IMR-90 (cell line): ENCODE measurements at regions not wholly inside any gene's neighbourhood (a gene's known extent, or its start where the extent isn't known, plus 50 kb on each side); places are given as distances from the start of the nearest gene placed in this dataset.

Experiments used
- ATAC-seq: fragments of 200-7000 bp; cut with Tn5 transposase; 2 replicates; pipeline ENCODE4 v1.9.1; 2020; ENCODE audit warnings: low read depth, mild to moderate bottlenecking, moderate library complexity
- BruUV-seq: library from RNA; stranded (reverse); fragments of 400-500 nt; replicated peaks from 2 replicates; lab custom pipeline; 2021; lab: Mats Ljungman, UMichigan
- CTCF ChIA-PET: fragments of 300-600 bp; formaldehyde crosslinking; extraction: SDS; loops from one replicate; lab custom pipeline; 2021; ENCODE audit warnings: antibody characterized with exemption; lab: Yijun Ruan, JAX
- POLR2A ChIA-PET: fragments of 300-600 bp; sonication (Branson Sonifier 250); formaldehyde crosslinking; loops from one replicate; lab custom pipeline; 2022; ENCODE audit warnings: antibody characterized with exemption; ENCODE audit not compliant: unreplicated experiment; lab: Charles Lee
- DNase-seq: peaks from one replicate; pipeline ENCODE4 v3.0.0; 2013
- H2AFZ ChIP-seq: replicated peaks from 2 replicates; pipeline ENCODE3; 2013; ENCODE audit warnings: low read length, mild to moderate bottlenecking; ENCODE audit not compliant: poor library complexity
- H2AK5ac ChIP-seq: 2 replicates; pipeline ENCODE4 v1.6.1; 2013; ENCODE audit warnings: low read depth, low read length, inconsistent platforms
- H2AK9ac ChIP-seq: replicated peaks from 2 replicates; pipeline ENCODE3; 2013; ENCODE audit warnings: mild to moderate bottlenecking, low read depth, low read length, moderate library complexity; ENCODE audit not compliant: poor library complexity
- H2BK120ac ChIP-seq: 2 replicates; pipeline ENCODE4 v1.6.1; 2013; ENCODE audit warnings: low read depth, low read length, inconsistent platforms
- H2BK15ac ChIP-seq: 3 replicates; pipeline ENCODE4 v1.6.1; 2013; ENCODE audit warnings: low read depth, low read length, inconsistent platforms
- H2BK20ac ChIP-seq: 2 replicates; pipeline ENCODE4 v1.6.1; 2013; ENCODE audit warnings: low read depth, mild to moderate bottlenecking, inconsistent platforms, low read length, moderate library complexity
- H2BK5ac ChIP-seq: 2 replicates; pipeline ENCODE4 v1.6.1; 2013; ENCODE audit warnings: mild to moderate bottlenecking, low read depth, low read length, inconsistent platforms; ENCODE audit not compliant: poor library complexity, severe bottlenecking
- H3K14ac ChIP-seq: replicated peaks from 2 replicates; pipeline ENCODE4 v1.6.1; 2013; ENCODE audit warnings: low read depth, low read length, inconsistent platforms
- H3K18ac ChIP-seq: 2 replicates; pipeline ENCODE4 v1.6.1; 2013; ENCODE audit warnings: low read depth, low read length, control low read depth
- H3K23ac ChIP-seq: 2 replicates; pipeline ENCODE4 v1.6.1; 2013; ENCODE audit warnings: low read depth, low read length, inconsistent platforms
- H3K27ac ChIP-seq: 2 replicates; pipeline ENCODE4 v1.5.1; 2013; ENCODE audit warnings: mild to moderate bottlenecking, control low read depth, low read length; ENCODE audit not compliant: insufficient read depth
- H3K27me3 ChIP-seq: 2 replicates; pipeline ENCODE4 v1.6.1; 2013; ENCODE audit warnings: low read length; ENCODE audit not compliant: control insufficient read depth, insufficient read depth
- H3K36me3 ChIP-seq: 2 replicates; pipeline ENCODE4 v1.6.1; 2013; ENCODE audit warnings: low read length, mixed read lengths; ENCODE audit not compliant: control insufficient read depth, insufficient read depth
- H3K4ac ChIP-seq: 2 replicates; pipeline ENCODE4 v1.6.1; 2013; ENCODE audit warnings: low read depth, low read length, inconsistent platforms
- H3K4me1 ChIP-seq: 2 replicates; pipeline ENCODE4 v1.6.1; 2013; ENCODE audit warnings: low read length, mixed read lengths; ENCODE audit not compliant: control insufficient read depth, insufficient read depth
- H3K4me2 ChIP-seq: 2 replicates; pipeline ENCODE4 v1.6.1; 2013; ENCODE audit warnings: low read depth, mild to moderate bottlenecking, control low read depth, low read length, moderate library complexity
- H3K4me3 ChIP-seq: 2 replicates; pipeline ENCODE4 v1.5.1; 2013; ENCODE audit warnings: low read depth, mild to moderate bottlenecking, control low read depth, low read length, moderate library complexity; ENCODE audit not compliant: insufficient read depth
- H3K56ac ChIP-seq: 2 replicates; pipeline ENCODE4 v1.6.1; 2013; ENCODE audit warnings: low read length, inconsistent platforms; ENCODE audit not compliant: insufficient read depth; ENCODE audit errors: extremely low read depth
- H3K79me1 ChIP-seq, 2 experiments: 2 replicates each; pipeline ENCODE4 v1.6.1; 2013; ENCODE audit warnings: low read length in 2 of 2, inconsistent platforms in 1 of 2, low read depth in 1 of 2
- H3K9ac ChIP-seq: 2 replicates; pipeline ENCODE4 v1.6.1; 2013; ENCODE audit warnings: low read depth, low read length, control low read depth
- H3K9me1 ChIP-seq: 2 replicates; pipeline ENCODE4 v1.6.1; 2013; ENCODE audit warnings: low read length, inconsistent platforms; ENCODE audit not compliant: insufficient read depth
- H3K9me3 ChIP-seq: 2 replicates; pipeline ENCODE4 v1.6.1; 2013; ENCODE audit warnings: low read length; ENCODE audit not compliant: control insufficient read depth, insufficient read depth
- H4K20me1 ChIP-seq: 2 replicates; pipeline ENCODE4 v1.6.1; 2013; ENCODE audit warnings: low read length, inconsistent platforms; ENCODE audit not compliant: insufficient read depth
- H4K5ac ChIP-seq: 2 replicates; pipeline ENCODE4 v1.6.1; 2013; ENCODE audit warnings: mild to moderate bottlenecking, low read depth, low read length, control low read depth
- H4K8ac ChIP-seq, 2 experiments: 2 replicates each; pipeline ENCODE4 v1.6.1; 2013; ENCODE audit warnings: low read depth in 2 of 2, low read length in 2 of 2, control low read depth in 1 of 2, inconsistent platforms in 1 of 2
- H4K91ac ChIP-seq: 2 replicates; pipeline ENCODE4 v1.6.1; 2013; ENCODE audit warnings: low read depth, low read length, inconsistent platforms; ENCODE audit not compliant: insufficient read depth
- MAFK ChIP-seq: IDR thresholded peaks from 2 replicates; pipeline ENCODE4 v1.6.1; 2012; ENCODE audit warnings: low read depth, low read length, improper control_type of control experiment
- RFX5 ChIP-seq: IDR thresholded peaks from 2 replicates; pipeline ENCODE4 v1.8.0; 2012; ENCODE audit warnings: low read depth, mild to moderate bottlenecking, low read length, moderate library complexity
- WGBS, 2 experiments: methylation state at CpG; one replicate each; pipeline versions ENCODE4 v1.1.5 to v1.1.7; 2013; ENCODE audit warnings: missing lambda C conversion rate in 2 of 2; ENCODE audit not compliant: insufficient read length in 1 of 2; ENCODE audit errors: extremely low coverage in 2 of 2; 5-methylcytosine and 5-hydroxymethylcytosine counted together
- dilution Hi-C: fragments of 300-500 bp; cut with HindIII; formaldehyde crosslinking; loops from one replicate; pipeline ENCODE4 v1.14.3; 2018; ENCODE audit warnings: low sequenced_read_pairs; ENCODE audit not compliant: unreplicated experiment
- in situ Hi-C: fragments of 300-500 bp; cut with MboI; formaldehyde crosslinking; loops from 3 replicates; pipeline ENCODE4 v1.14.3; 2019; ENCODE audit warnings: low sequenced_read_pairs, inconsistent platforms, mixed read lengths
- intact Hi-C: fragments of 100-400 bp; cut with micrococcal nuclease; formaldehyde crosslinking; loops from 2 replicates; pipeline ENCODE4 v1.10.0; 2022
- TF ChIP-seq, protein P1 (sequence below): fragments of 150-350 bp; IDR thresholded peaks from 2 replicates; pipeline ENCODE4 v1.6.1; 2016; ENCODE audit warnings: low read depth, mild to moderate bottlenecking, low read length, moderate library complexity, borderline replicate concordance

DNA sequence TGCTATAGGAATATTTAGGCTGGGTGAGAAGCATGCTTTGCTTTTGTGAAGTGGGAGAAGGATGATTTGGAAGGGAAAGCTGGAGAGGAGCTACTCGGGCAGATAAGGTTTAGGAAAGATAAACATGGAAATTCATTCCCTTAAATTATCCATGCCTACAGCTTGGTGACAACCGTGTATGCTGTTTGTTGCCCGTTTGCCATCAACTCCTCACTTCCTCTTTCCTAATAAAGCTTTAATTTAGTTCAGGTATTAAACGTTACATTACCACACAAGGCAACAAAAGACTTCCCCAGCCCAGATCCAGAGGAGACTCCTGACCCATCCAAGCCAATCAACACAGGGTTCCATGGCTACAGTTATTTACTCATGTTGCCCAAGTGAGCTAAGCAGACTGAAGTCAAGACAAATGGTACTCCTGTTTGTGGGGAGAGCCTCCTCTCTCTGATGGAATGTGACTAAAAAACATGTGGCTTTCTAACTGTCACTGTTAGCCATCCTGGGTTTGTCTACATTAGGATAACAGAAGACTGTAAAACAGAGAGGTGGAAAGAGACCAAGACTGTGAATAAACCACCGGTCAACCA, 101.7 kb upstream of the GRAMD1B start:
- H3K18ac ChIP-seq: no peak overlapping the region
- no peaks in the 10 kb centered on the region for H4K20me1 ChIP-seq
- H3K36me3 ChIP-seq: no peaks in the 10 kb centered on the region
- no peak for DNase-seq
- H3K56ac ChIP-seq: no peak overlapping the region
- H2AK5ac ChIP-seq: no peak overlapping the region
- H3K4ac ChIP-seq: no peak overlapping the region
- no peak for TF ChIP-seq RFX5
- TF ChIP-seq MAFK: no peak
- TF ChIP-seq, protein P1, sequence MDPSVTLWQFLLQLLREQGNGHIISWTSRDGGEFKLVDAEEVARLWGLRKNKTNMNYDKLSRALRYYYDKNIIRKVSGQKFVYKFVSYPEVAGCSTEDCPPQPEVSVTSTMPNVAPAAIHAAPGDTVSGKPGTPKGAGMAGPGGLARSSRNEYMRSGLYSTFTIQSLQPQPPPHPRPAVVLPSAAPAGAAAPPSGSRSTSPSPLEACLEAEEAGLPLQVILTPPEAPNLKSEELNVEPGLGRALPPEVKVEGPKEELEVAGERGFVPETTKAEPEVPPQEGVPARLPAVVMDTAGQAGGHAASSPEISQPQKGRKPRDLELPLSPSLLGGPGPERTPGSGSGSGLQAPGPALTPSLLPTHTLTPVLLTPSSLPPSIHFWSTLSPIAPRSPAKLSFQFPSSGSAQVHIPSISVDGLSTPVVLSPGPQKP: no peak
- POLR2A ChIA-PET: no interaction called here
- no peak overlapping the region for H2BK20ac ChIP-seq
- H2BK5ac ChIP-seq: no peak overlapping the region
- no peak overlapping the region for H4K8ac ChIP-seq
- H2BK120ac ChIP-seq: no peak overlapping the region
- H3K23ac ChIP-seq: no peak overlapping the region
- no peak overlapping the region for H3K14ac ChIP-seq
- no peak overlapping the region for H4K91ac ChIP-seq
- in situ Hi-C loops: no loop called here
- ATAC-seq: no peak
- no peak overlapping the region for H3K4me3 ChIP-seq
- H3K9me3 ChIP-seq: no peaks in the 10 kb centered on the region
- no peaks in the 10 kb centered on the region for H3K9me1 ChIP-seq
- 57% methylated on average over 1 of the region's 5 CpGs; no CpG with 5 or more reads in 1 of the 2 experiments for WGBS, 2 experiments
- H4K5ac ChIP-seq: no peak overlapping the region
- no peak overlapping the region for H3K9ac ChIP-seq
- H3K27ac ChIP-seq: no peak overlapping the region
- no peaks in the 10 kb centered on the region for H3K79me1 ChIP-seq
- peaks cover 30% of the 10 kb centered on the region for H3K27me3 ChIP-seq
- no peak overlapping the region for H2AK9ac ChIP-seq
- no peak overlapping the region for H3K4me2 ChIP-seq
- H3K4me1 ChIP-seq: no peaks in the 10 kb centered on the region
- CTCF ChIA-PET: no interaction called here
- H2AFZ ChIP-seq: no peak overlapping the region
- intact Hi-C loops: no loop called here
- no TSS peak for BruUV-seq
- H2BK15ac ChIP-seq: no peak overlapping the region
- dilution Hi-C loops: no loop called here
